WTC11 (cell line): ENCODE measurements at regions not wholly inside any gene's neighbourhood (a gene's known extent, or its start where the extent isn't known, plus 50 kb on each side); places are given as distances from the start of the nearest gene placed in this dataset.

Source experiments
- ATAC-seq: fragments of 200-7000 bp; cut with Tn5 transposase; 2 replicates; pipeline ENCODE4 v1.10.0; 2021; ENCODE audit warnings: mild to moderate bottlenecking, moderate library complexity
- CTCF ChIA-PET: fragments of 300-600 bp; sonication (Branson Sonifier 250); formaldehyde crosslinking; loops from one replicate; lab custom pipeline; 2021; ENCODE audit warnings: antibody characterized with exemption; lab: Charles Lee
- POLR2A ChIA-PET: fragments of 350-600 bp; sonication (Branson Sonifier 250); formaldehyde crosslinking; loops from one replicate; lab custom pipeline; 2021; ENCODE audit warnings: antibody characterized with exemption; lab: Charles Lee
- DNase-seq: peaks from one replicate; pipeline ENCODE4 v3.0.0; 2021; ENCODE audit warnings: low spot score
- H3K27ac Mint-ChIP-seq: 2 replicates; pipeline ENCODE4 v1.8.0; 2021; ENCODE audit warnings: mixed read lengths
- H3K27me3 Mint-ChIP-seq: 2 replicates; pipeline ENCODE4 v1.8.0; 2021; ENCODE audit warnings: low read depth, mild to moderate bottlenecking, moderate library complexity, mixed read lengths
- H3K36me3 Mint-ChIP-seq: 2 replicates; pipeline ENCODE4 v1.8.0; 2021; ENCODE audit warnings: mixed read lengths
- H3K4me1 Mint-ChIP-seq: 2 replicates; pipeline ENCODE4 v1.8.0; 2022; ENCODE audit warnings: mixed read lengths
- H3K4me3 Mint-ChIP-seq: 2 replicates; pipeline ENCODE4 v1.8.0; 2021; ENCODE audit warnings: mild to moderate bottlenecking, moderate library complexity, mixed read lengths
- H3K9me3 Mint-ChIP-seq: 2 replicates; pipeline ENCODE4 v1.8.0; 2021; ENCODE audit warnings: mixed read lengths
- CREB1 ChIP-seq: sonication (generic); formaldehyde crosslinking; IDR thresholded peaks from 2 replicates; pipeline ENCODE4 v1.8.0; 2023; ENCODE audit warnings: mild to moderate bottlenecking, missing genetic modification reagents
- ELF4 ChIP-seq: sonication (generic); formaldehyde crosslinking; IDR thresholded peaks from 2 replicates; pipeline ENCODE4 v1.8.1; 2022; ENCODE audit warnings: low read depth, mild to moderate bottlenecking, moderate library complexity, missing genetic modification reagents
- EMX1 ChIP-seq: fragments of 250-450 bp; sonication (Bioruptor Pico); IDR thresholded peaks from 2 replicates; pipeline ENCODE4 v1.8.0; 2021; ENCODE audit warnings: mild to moderate bottlenecking
- FOXP1 ChIP-seq: sonication (generic); formaldehyde crosslinking; IDR thresholded peaks from 2 replicates; pipeline ENCODE4 v1.8.0; 2022; ENCODE audit warnings: missing genetic modification reagents, mild to moderate bottlenecking, moderate library complexity, borderline replicate concordance
- JAZF1 ChIP-seq: fragments of 250-450 bp; sonication (Bioruptor Pico); IDR thresholded peaks from 2 replicates; pipeline ENCODE4 v1.9.0; 2021; ENCODE audit warnings: moderate library complexity, mild to moderate bottlenecking, inconsistent platforms
- NFATC4 ChIP-seq: fragments of 250-450 bp; sonication (Bioruptor Pico); IDR thresholded peaks from 2 replicates; pipeline ENCODE4 v1.9.0; 2021; ENCODE audit warnings: mild to moderate bottlenecking
- NFE2L1 ChIP-seq: sonication (generic); formaldehyde crosslinking; IDR thresholded peaks from 2 replicates; pipeline ENCODE4 v1.8.1; 2023; ENCODE audit warnings: missing genetic modification reagents
- NR3C1 ChIP-seq: sonication (generic); formaldehyde crosslinking; conservative IDR thresholded peaks from 2 replicates; pipeline ENCODE4 v1.8.1; 2023; ENCODE audit warnings: low read depth, mild to moderate bottlenecking, missing genetic modification reagents
- SMAD3 ChIP-seq: sonication (generic); formaldehyde crosslinking; IDR thresholded peaks from 2 replicates; pipeline ENCODE4 v1.8.0; 2022; ENCODE audit warnings: missing genetic modification reagents, mild to moderate bottlenecking, borderline replicate concordance
- SP1 ChIP-seq: sonication (generic); formaldehyde crosslinking; conservative IDR thresholded peaks from 2 replicates; pipeline ENCODE4 v1.8.1; 2022; ENCODE audit warnings: missing genetic modification reagents
- TEAD1 ChIP-seq: sonication (generic); formaldehyde crosslinking; IDR thresholded peaks from 2 replicates; pipeline ENCODE4 v1.8.0; 2022; ENCODE audit warnings: mild to moderate bottlenecking, missing genetic modification reagents
- TP53 ChIP-seq: sonication (generic); formaldehyde crosslinking; IDR thresholded peaks from 2 replicates; pipeline ENCODE4 v1.8.1; 2023; ENCODE audit warnings: mild to moderate bottlenecking, missing genetic modification reagents
- ZNF416 ChIP-seq: fragments of 250-450 bp; sonication (Bioruptor Pico); IDR thresholded peaks from 2 replicates; pipeline ENCODE4 v1.9.0; 2021; ENCODE audit warnings: mild to moderate bottlenecking, inconsistent platforms
- ZNF671 ChIP-seq: fragments of 250-450 bp; sonication (Bioruptor Pico); IDR thresholded peaks from 2 replicates; pipeline ENCODE4 v1.8.0; 2021; ENCODE audit warnings: mild to moderate bottlenecking
- TF ChIP-seq, protein P1 (sequence below): sonication (generic); formaldehyde crosslinking; IDR thresholded peaks from 2 replicates; pipeline ENCODE4 v1.8.0; 2023; ENCODE audit warnings: missing genetic modification reagents, mild to moderate bottlenecking, borderline replicate concordance
- TF ChIP-seq, protein P2 (sequence below): sonication (generic); formaldehyde crosslinking; IDR thresholded peaks from 2 replicates; pipeline ENCODE4 v1.8.0; 2022; ENCODE audit warnings: mild to moderate bottlenecking, missing genetic modification reagents
- TF ChIP-seq, protein P3 (sequence below): sonication (generic); formaldehyde crosslinking; IDR thresholded peaks from 2 replicates; pipeline ENCODE4 v1.8.1; 2023; ENCODE audit warnings: mild to moderate bottlenecking, missing genetic modification reagents
- TF ChIP-seq, protein P4 (sequence below): fragments of 250-450 bp; sonication (Bioruptor Pico); IDR thresholded peaks from 2 replicates; pipeline ENCODE4 v1.9.0; 2021; ENCODE audit warnings: mild to moderate bottlenecking
- TF ChIP-seq, protein P5 (sequence below): sonication (generic); formaldehyde crosslinking; IDR thresholded peaks from 2 replicates; pipeline ENCODE4 v1.8.1; 2023; ENCODE audit warnings: mild to moderate bottlenecking, missing genetic modification reagents, moderate library complexity
- TF ChIP-seq, protein P6 (sequence below): sonication (generic); formaldehyde crosslinking; IDR thresholded peaks from 2 replicates; pipeline ENCODE4 v1.8.0; 2022; ENCODE audit warnings: mild to moderate bottlenecking, missing genetic modification reagents

DNA sequence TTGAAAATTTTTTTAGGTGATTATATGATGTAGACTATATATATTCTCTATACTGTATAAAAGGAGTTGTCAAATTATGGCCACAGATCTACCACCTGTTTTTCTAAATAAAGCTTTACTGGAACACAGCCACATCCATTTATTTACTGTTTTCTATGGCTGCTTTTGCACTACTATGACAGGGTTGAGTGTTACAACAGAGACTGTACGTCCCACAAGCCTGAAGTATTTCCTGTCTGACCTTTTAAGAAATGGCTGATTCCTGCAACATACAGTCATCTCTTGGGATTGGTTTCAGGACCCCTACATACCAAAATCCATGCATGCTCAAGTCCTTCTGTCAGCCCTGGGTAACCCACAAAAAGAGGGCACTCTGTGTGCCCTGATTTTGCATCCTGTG lies 508.3 kb downstream of the TSN start (continued):
- TF ChIP-seq NR3C1 (CRISPR knock-in tag) = no peak
- TF ChIP-seq TP53 (CRISPR knock-in tag) = no peak
- TF ChIP-seq, protein P1, sequence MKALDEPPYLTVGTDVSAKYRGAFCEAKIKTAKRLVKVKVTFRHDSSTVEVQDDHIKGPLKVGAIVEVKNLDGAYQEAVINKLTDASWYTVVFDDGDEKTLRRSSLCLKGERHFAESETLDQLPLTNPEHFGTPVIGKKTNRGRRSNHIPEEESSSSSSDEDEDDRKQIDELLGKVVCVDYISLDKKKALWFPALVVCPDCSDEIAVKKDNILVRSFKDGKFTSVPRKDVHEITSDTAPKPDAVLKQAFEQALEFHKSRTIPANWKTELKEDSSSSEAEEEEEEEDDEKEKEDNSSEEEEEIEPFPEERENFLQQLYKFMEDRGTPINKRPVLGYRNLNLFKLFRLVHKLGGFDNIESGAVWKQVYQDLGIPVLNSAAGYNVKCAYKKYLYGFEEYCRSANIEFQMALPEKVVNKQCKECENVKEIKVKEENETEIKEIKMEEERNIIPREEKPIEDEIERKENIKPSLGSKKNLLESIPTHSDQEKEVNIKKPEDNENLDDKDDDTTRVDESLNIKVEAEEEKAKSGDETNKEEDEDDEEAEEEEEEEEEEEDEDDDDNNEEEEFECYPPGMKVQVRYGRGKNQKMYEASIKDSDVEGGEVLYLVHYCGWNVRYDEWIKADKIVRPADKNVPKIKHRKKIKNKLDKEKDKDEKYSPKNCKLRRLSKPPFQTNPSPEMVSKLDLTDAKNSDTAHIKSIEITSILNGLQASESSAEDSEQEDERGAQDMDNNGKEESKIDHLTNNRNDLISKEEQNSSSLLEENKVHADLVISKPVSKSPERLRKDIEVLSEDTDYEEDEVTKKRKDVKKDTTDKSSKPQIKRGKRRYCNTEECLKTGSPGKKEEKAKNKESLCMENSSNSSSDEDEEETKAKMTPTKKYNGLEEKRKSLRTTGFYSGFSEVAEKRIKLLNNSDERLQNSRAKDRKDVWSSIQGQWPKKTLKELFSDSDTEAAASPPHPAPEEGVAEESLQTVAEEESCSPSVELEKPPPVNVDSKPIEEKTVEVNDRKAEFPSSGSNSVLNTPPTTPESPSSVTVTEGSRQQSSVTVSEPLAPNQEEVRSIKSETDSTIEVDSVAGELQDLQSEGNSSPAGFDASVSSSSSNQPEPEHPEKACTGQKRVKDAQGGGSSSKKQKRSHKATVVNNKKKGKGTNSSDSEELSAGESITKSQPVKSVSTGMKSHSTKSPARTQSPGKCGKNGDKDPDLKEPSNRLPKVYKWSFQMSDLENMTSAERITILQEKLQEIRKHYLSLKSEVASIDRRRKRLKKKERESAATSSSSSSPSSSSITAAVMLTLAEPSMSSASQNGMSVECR = no peak
- TF ChIP-seq, protein P2, sequence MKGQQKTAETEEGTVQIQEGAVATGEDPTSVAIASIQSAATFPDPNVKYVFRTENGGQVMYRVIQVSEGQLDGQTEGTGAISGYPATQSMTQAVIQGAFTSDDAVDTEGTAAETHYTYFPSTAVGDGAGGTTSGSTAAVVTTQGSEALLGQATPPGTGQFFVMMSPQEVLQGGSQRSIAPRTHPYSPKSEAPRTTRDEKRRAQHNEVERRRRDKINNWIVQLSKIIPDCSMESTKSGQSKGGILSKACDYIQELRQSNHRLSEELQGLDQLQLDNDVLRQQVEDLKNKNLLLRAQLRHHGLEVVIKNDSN (CRISPR knock-in tag) = no peak
- TF ChIP-seq CREB1 (CRISPR knock-in tag) = no peak
- no peak for TF ChIP-seq JAZF1 (CRISPR knock-in tag)
- TF ChIP-seq, protein P3, sequence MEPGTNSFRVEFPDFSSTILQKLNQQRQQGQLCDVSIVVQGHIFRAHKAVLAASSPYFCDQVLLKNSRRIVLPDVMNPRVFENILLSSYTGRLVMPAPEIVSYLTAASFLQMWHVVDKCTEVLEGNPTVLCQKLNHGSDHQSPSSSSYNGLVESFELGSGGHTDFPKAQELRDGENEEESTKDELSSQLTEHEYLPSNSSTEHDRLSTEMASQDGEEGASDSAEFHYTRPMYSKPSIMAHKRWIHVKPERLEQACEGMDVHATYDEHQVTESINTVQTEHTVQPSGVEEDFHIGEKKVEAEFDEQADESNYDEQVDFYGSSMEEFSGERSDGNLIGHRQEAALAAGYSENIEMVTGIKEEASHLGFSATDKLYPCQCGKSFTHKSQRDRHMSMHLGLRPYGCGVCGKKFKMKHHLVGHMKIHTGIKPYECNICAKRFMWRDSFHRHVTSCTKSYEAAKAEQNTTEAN (CRISPR knock-in tag) = no peak
- no peak for TF ChIP-seq ZNF416 (CRISPR knock-in tag)
- TF ChIP-seq, protein P4, sequence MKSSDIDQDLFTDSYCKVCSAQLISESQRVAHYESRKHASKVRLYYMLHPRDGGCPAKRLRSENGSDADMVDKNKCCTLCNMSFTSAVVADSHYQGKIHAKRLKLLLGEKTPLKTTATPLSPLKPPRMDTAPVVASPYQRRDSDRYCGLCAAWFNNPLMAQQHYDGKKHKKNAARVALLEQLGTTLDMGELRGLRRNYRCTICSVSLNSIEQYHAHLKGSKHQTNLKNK (CRISPR knock-in tag) = no peak
- no peak for TF ChIP-seq TEAD1 (CRISPR knock-in tag)
- TF ChIP-seq NFE2L1 = no peak
- TF ChIP-seq NFATC4 (CRISPR knock-in tag) = no peak
- TF ChIP-seq, all 79 proteins: peak for 0

DNA sequence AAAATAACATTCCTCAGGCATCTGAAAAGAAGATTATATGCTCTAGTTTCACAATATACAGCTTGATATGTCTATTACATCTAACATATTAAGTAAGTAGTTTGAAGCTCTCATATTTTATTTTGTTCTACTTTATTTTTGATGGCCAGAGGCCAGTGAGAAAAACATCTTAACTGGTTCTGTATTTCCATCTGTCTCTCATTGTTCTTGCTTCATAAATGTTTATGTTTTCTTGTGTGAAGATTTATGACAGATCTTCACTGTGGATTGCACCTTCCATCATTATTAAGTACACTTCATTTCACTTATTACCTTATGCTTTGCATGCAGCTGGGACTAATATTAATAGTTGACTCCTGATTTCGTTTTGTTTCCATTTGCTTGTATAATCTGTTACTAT lies 511.2 kb downstream of the TSN start:
- Mint-ChIP-seq H3K27ac (no peak overlapping the region), H3K4me3 (no peak overlapping the region), H3K9me3 (peaks cover 10% of the 10 kb centered on the region), H3K4me1 (no peaks in the 10 kb centered on the region), H3K27me3 (no peaks in the 10 kb centered on the region; the same call in 1 of the 2 replicates), H3K36me3 (no peaks in the 10 kb centered on the region)
- CTCF ChIA-PET = no interaction called here
- POLR2A ChIA-PET = no interaction called here
- no peak for TF ChIP-seq SMAD3
- TF ChIP-seq SP1 (CRISPR knock-in tag) = no peak
- TF ChIP-seq ZNF671 (CRISPR knock-in tag) = no peak
- TF ChIP-seq, protein P5, sequence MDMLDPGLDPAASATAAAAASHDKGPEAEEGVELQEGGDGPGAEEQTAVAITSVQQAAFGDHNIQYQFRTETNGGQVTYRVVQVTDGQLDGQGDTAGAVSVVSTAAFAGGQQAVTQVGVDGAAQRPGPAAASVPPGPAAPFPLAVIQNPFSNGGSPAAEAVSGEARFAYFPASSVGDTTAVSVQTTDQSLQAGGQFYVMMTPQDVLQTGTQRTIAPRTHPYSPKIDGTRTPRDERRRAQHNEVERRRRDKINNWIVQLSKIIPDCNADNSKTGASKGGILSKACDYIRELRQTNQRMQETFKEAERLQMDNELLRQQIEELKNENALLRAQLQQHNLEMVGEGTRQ (CRISPR knock-in tag) = no peak
- TF ChIP-seq EMX1 (CRISPR knock-in tag) = no peak
- no peak for TF ChIP-seq ELF4
- DNase-seq (no peak), ATAC-seq (no peak)

DNA sequence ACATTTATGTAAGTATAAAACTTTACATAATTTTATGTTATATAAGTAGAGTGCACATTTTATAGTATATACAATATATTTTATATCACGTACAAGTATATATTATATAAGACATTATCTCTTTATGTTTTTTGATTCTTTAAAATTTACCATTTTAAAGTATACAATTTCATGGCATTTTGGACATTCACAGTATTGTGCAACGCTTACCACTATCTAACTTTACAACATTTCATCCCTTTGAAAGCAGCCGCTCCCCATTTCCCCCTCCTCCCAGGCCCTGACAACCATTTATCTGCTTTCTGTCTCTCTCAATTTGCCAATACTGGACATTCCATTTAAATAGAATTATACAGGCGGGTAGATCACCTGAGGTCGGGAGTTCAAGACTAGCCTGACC lies 512.5 kb downstream of the TSN start:
- ATAC-seq (no peak), DNase-seq (no peak)
- no peaks in the 10 kb centered on the region for H3K4me1 Mint-ChIP-seq
- no peak overlapping the region for H3K4me3 Mint-ChIP-seq
- H3K9me3 Mint-ChIP-seq = peaks cover 10% of the 10 kb centered on the region
- ChIA-PET POLR2A (no interaction called here), CTCF (no interaction called here)
- no peaks in the 10 kb centered on the region for H3K36me3 Mint-ChIP-seq
- TF ChIP-seq, protein P6, sequence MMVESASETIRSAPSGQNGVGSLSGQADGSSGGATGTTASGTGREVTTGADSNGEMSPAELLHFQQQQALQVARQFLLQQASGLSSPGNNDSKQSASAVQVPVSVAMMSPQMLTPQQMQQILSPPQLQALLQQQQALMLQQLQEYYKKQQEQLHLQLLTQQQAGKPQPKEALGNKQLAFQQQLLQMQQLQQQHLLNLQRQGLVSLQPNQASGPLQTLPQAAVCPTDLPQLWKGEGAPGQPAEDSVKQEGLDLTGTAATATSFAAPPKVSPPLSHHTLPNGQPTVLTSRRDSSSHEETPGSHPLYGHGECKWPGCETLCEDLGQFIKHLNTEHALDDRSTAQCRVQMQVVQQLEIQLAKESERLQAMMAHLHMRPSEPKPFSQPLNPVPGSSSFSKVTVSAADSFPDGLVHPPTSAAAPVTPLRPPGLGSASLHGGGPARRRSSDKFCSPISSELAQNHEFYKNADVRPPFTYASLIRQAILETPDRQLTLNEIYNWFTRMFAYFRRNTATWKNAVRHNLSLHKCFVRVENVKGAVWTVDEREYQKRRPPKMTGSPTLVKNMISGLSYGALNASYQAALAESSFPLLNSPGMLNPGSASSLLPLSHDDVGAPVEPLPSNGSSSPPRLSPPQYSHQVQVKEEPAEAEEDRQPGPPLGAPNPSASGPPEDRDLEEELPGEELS (CRISPR knock-in tag) = no peak
- no peak for TF ChIP-seq FOXP1 (CRISPR knock-in tag)
- H3K27ac Mint-ChIP-seq = no peak overlapping the region
- no peaks in the 10 kb centered on the region; the same call in 1 of the 2 replicates for H3K27me3 Mint-ChIP-seq
